Amniotic stem cell (primary cell): ENCODE measurements at regions not wholly inside any gene's neighbourhood (a gene's known extent, or its start where the extent isn't known, plus 50 kb on each side); places are given as distances from the start of the nearest gene placed in this dataset.
"Not testable (repeated sequence)": the region's sequence is repeated elsewhere in the genome, so short reads cannot be mapped to it uniquely, and the experiment has no call there.

Source experiments
- DNase-seq: peaks from one replicate; lab custom pipeline; 2025; lab: John Stamatoyannopoulos, UW

GRCh38 chr12:92061061-92061460 lies 84.6 kb downstream of the BTG1 start:
- DNase-seq: no peak

GRCh38 chr12:92059960-92060359 lies 85.7 kb downstream of the BTG1 start:
- DNase-seq: no peak

GRCh38 chr12:92058664-92059063 lies 87.0 kb downstream of the BTG1 start:
- DNase-seq: no peak

- not testable (repeated sequence) for DNase-seq
These were observed 88.9 kb downstream of the BTG1 start for GRCh38 chr12:92056756-92057155.

- DNase-seq: no peak
These were observed 89.4 kb downstream of the BTG1 start for GRCh38 chr12:92056290-92056689.

- no peak for DNase-seq
These were observed 89.8 kb downstream of the BTG1 start for GRCh38 chr12:92055877-92056276.

GRCh38 chr12:92051441-92051840 lies 94.2 kb downstream of the BTG1 start:
- DNase-seq: no peak

GRCh38 chr12:92049403-92049802 lies 96.2 kb downstream of the BTG1 start:
- no peak for DNase-seq

- no peak for DNase-seq
These were observed 98.2 kb downstream of the BTG1 start for GRCh38 chr12:92047393-92047826.

- no peak for DNase-seq
These were observed 98.9 kb downstream of the BTG1 start for GRCh38 chr12:92046557-92047392.

- DNase-seq: no peak
These were observed 99.8 kb downstream of the BTG1 start for GRCh38 chr12:92045852-92046251.

- no peak for DNase-seq
These were observed 101.2 kb downstream of the BTG1 start for GRCh38 chr12:92044435-92044834.

- DNase-seq: no peak
These were observed 102.7 kb downstream of the BTG1 start for GRCh38 chr12:92042791-92043531.

- no peak for DNase-seq
These were observed 103.9 kb downstream of the BTG1 start for GRCh38 chr12:92041742-92042141.

- no peak for DNase-seq
These were observed 106.6 kb downstream of the BTG1 start for GRCh38 chr12:92039046-92039445.

GRCh38 chr12:92038476-92038875 lies 107.2 kb downstream of the BTG1 start:
- DNase-seq: no peak

GRCh38 chr12:92036771-92037453 lies 108.7 kb downstream of the BTG1 start:
- no peak for DNase-seq

- no peak for DNase-seq
These were observed 109.5 kb downstream of the BTG1 start for GRCh38 chr12:92036061-92036620.

- no peak for DNase-seq
These were observed 110.2 kb downstream of the BTG1 start for GRCh38 chr12:92035477-92035876.

GRCh38 chr12:92034858-92035401 lies 110.7 kb downstream of the BTG1 start:
- no peak for DNase-seq

- DNase-seq: no peak
These were observed 111.6 kb downstream of the BTG1 start for GRCh38 chr12:92034083-92034482.

GRCh38 chr12:92032965-92033364 lies 112.7 kb downstream of the BTG1 start:
- DNase-seq: no peak
